Neural crest cell (in vitro differentiated cells): ENCODE measurements at regions not wholly inside any gene's neighbourhood (a gene's known extent, or its start where the extent isn't known, plus 50 kb on each side); places are given as distances from the start of the nearest gene placed in this dataset.
"Not testable (repeated sequence)": the region's sequence is repeated elsewhere in the genome, so short reads cannot be mapped to it uniquely, and the experiment has no call there.

Experiments used
- DNase-seq: peaks from one replicate; pipeline ENCODE4 v3.0.0; 2021; ENCODE audit warnings: low read depth, mixed read lengths, low spot score
- H3K27ac Mint-ChIP-seq: one replicate; pipeline ENCODE4 v1.8.0; 2021; ENCODE audit warnings: mild to moderate bottlenecking, mixed read lengths; ENCODE audit not compliant: unreplicated experiment
- H3K27me3 Mint-ChIP-seq: 2 replicates; pipeline ENCODE4 v1.8.0; 2021; ENCODE audit warnings: low read depth, mild to moderate bottlenecking, mixed read lengths
- H3K36me3 Mint-ChIP-seq: 2 replicates; pipeline ENCODE4 v1.8.0; 2021; ENCODE audit warnings: low read depth, mild to moderate bottlenecking, mixed read lengths
- H3K4me1 Mint-ChIP-seq: 2 replicates; pipeline ENCODE4 v1.8.0; 2021; ENCODE audit warnings: mixed read lengths
- H3K4me3 Mint-ChIP-seq: one replicate; pipeline ENCODE4 v1.8.0; 2021; ENCODE audit warnings: mild to moderate bottlenecking, mixed read lengths
- H3K9me3 Mint-ChIP-seq: 2 replicates; pipeline ENCODE4 v1.8.0; 2021; ENCODE audit warnings: mixed read lengths
- CTCF ChIP-seq: fragments of 200-600 bp; sonication (generic); conservative IDR thresholded peaks from 2 replicates; pipeline ENCODE4 v1.5.0; 2021; ENCODE audit warnings: antibody characterized with exemption, mild to moderate bottlenecking

- Mint-ChIP-seq H3K9me3 (peaks cover 3% of the 10 kb centered on the region), H3K36me3 (peaks cover under 1% of the 10 kb centered on the region), H3K27me3 (no peaks in the 10 kb centered on the region), H3K4me3 (no peak overlapping the region), H3K4me1 (no peaks in the 10 kb centered on the region), H3K27ac (no peak overlapping the region)
- no peak for TF ChIP-seq CTCF
- DNase-seq: no peak
Measured at GRCh38 chr1:56098946-56099345, 480.4 kb downstream of the PLPP3 start.

GRCh38 chr1:56097713-56098112 is 481.6 kb downstream of the PLPP3 start:
- H3K4me1 Mint-ChIP-seq: no peaks in the 10 kb centered on the region

GRCh38 chr1:56095696-56096665 is 483.4 kb downstream of the PLPP3 start:
- TF ChIP-seq CTCF: no peak
- H3K27me3 Mint-ChIP-seq: no peaks in the 10 kb centered on the region

More at GRCh38 chr1:56097713-56098112, 481.6 kb downstream of the PLPP3 start:
- H3K27ac Mint-ChIP-seq: no peak overlapping the region
- H3K4me3 Mint-ChIP-seq: no peak overlapping the region
- no peaks in the 10 kb centered on the region for H3K27me3 Mint-ChIP-seq
- DNase-seq: no peak
- no peaks in the 10 kb centered on the region for H3K36me3 Mint-ChIP-seq
- TF ChIP-seq CTCF: no peak
- no peaks in the 10 kb centered on the region for H3K9me3 Mint-ChIP-seq

GRCh38 chr1:56094168-56094567 is 485.2 kb downstream of the PLPP3 start:
- no peak overlapping the region for H3K27ac Mint-ChIP-seq
- H3K36me3 Mint-ChIP-seq: no peaks in the 10 kb centered on the region
- H3K4me1 Mint-ChIP-seq: no peaks in the 10 kb centered on the region
- H3K9me3 Mint-ChIP-seq: no peaks in the 10 kb centered on the region
- no peak for TF ChIP-seq CTCF
- H3K27me3 Mint-ChIP-seq: no peaks in the 10 kb centered on the region
- no peak overlapping the region for H3K4me3 Mint-ChIP-seq
- DNase-seq: no peak

More at GRCh38 chr1:56095696-56096665, 483.4 kb downstream of the PLPP3 start:
- DNase-seq: no peak
- no peaks in the 10 kb centered on the region for H3K9me3 Mint-ChIP-seq
- no peak overlapping the region for H3K4me3 Mint-ChIP-seq
- no peaks in the 10 kb centered on the region for H3K36me3 Mint-ChIP-seq
- no peak overlapping the region for H3K27ac Mint-ChIP-seq
- no peaks in the 10 kb centered on the region for H3K4me1 Mint-ChIP-seq

- Mint-ChIP-seq H3K9me3 (no peaks in the 10 kb centered on the region), H3K4me1 (no peaks in the 10 kb centered on the region), H3K4me3 (no peak overlapping the region), H3K27ac (no peak overlapping the region), H3K27me3 (no peaks in the 10 kb centered on the region), H3K36me3 (no peaks in the 10 kb centered on the region)
- TF ChIP-seq CTCF: no peak
- DNase-seq: no peak
Measured at GRCh38 chr1:56092684-56093570, 486.4 kb downstream of the PLPP3 start.

GRCh38 chr1:56089826-56090225 is 489.5 kb downstream of the PLPP3 start:
- DNase-seq, H3K27ac Mint-ChIP-seq, H3K4me1 Mint-ChIP-seq, H3K27me3 Mint-ChIP-seq, H3K9me3 Mint-ChIP-seq, H3K4me3 Mint-ChIP-seq, H3K36me3 Mint-ChIP-seq: not testable (repeated sequence)
